ENCODE measurements at regions not wholly inside any gene's neighbourhood (a gene's known extent, or its start where the extent isn't known, plus 50 kb on each side); places are given as distances from the start of the nearest gene placed in this dataset.

GRCh38 chrX:39704590-39704989 is 393.2 kb downstream of the BCOR start:
- no peak for DNase-seq
- TF ChIP-seq, protein P1, sequence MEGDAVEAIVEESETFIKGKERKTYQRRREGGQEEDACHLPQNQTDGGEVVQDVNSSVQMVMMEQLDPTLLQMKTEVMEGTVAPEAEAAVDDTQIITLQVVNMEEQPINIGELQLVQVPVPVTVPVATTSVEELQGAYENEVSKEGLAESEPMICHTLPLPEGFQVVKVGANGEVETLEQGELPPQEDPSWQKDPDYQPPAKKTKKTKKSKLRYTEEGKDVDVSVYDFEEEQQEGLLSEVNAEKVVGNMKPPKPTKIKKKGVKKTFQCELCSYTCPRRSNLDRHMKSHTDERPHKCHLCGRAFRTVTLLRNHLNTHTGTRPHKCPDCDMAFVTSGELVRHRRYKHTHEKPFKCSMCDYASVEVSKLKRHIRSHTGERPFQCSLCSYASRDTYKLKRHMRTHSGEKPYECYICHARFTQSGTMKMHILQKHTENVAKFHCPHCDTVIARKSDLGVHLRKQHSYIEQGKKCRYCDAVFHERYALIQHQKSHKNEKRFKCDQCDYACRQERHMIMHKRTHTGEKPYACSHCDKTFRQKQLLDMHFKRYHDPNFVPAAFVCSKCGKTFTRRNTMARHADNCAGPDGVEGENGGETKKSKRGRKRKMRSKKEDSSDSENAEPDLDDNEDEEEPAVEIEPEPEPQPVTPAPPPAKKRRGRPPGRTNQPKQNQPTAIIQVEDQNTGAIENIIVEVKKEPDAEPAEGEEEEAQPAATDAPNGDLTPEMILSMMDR (IDR thresholded peaks at IDR 0.05), result no peak
- Histone ChIP-seq H3K9me3 (no peaks in the 10 kb centered on the region), H3K4me1 (no peaks in the 10 kb centered on the region), H3K27me3 (peaks cover 0 to 5% (median 0%) of the 10 kb centered on the region in 4 donors), H3K27ac (no peak overlapping the region), H3K4me3 (no peak overlapping the region), H3K36me3 (no peaks in the 10 kb centered on the region)
- no peak for FAIRE-seq
- intact Hi-C loops (cut with DNase I), result no loop called here
- ATAC-seq, result no peak
- 75 to 85% methylated on average over 5 of the region's 5 CpGs for WGBS, 2 donors

DNA sequence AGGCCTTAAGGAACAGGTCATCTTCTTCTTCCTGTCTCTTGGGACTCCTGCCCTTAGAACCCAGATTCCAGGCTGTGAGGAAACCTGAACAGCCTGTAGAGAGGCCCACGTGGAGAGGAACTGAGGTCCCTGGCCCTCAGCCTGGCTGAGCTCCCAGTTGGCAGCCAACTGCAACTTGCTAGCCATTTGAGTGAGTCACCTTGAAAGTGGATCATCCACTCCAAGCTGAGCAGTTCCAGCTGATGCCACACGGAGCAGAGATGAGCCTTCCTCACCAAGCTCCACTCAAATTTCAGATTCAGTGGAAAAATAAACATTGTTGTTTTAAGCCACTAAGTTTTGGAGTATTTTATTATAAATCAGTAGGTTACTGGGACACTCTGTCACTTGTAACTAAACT is 392.5 kb downstream of the BCOR start:
- TF ChIP-seq, protein P1 (IDR thresholded peaks at IDR 0.05), result peak in 3 of 4 donors; percentile 14 to 41 (median 17)
- ATAC-seq, result peak; percentile 88 to 93 (median 90)
- DNase-seq, result peak; percentile 41 to 82 (median 63)
- no peak for FAIRE-seq
- no peak overlapping the region for H3K27ac ChIP-seq
- no peaks in the 10 kb centered on the region for H3K4me1 ChIP-seq
- WGBS, 2 donors, result 7 to 12% methylated on average over 2 of the region's 2 CpGs
- intact Hi-C loops (cut with DNase I), result no loop called here
- H3K27me3 ChIP-seq, result peaks cover 0 to 5% (median 0%) of the 10 kb centered on the region in 4 donors
- no peaks in the 10 kb centered on the region for H3K9me3 ChIP-seq
- H3K4me3 ChIP-seq, result no peak overlapping the region
- no peaks in the 10 kb centered on the region for H3K36me3 ChIP-seq

- Histone ChIP-seq H3K4me1 (no peaks in the 10 kb centered on the region), H3K27me3 (peaks cover 0 to 5% (median 0%) of the 10 kb centered on the region in 4 donors), H3K9me3 (no peaks in the 10 kb centered on the region), H3K27ac (no peak overlapping the region), H3K36me3 (no peaks in the 10 kb centered on the region), H3K4me3 (no peak overlapping the region)
- FAIRE-seq (no peak), DNase-seq (no peak), ATAC-seq (no peak)
- intact Hi-C loops (cut with DNase I), result no loop called here
- TF ChIP-seq, protein P1 (IDR thresholded peaks at IDR 0.05), result no peak
- WGBS, 2 donors, result 91 to 93% methylated on average over 1 of the region's 1 CpG
Measured at GRCh38 chrX:39709364-39709763, 388.4 kb downstream of the BCOR start.

- intact Hi-C loops (cut with DNase I), result no loop called here
Measured at GRCh38 chrX:39709812-39710211, 387.9 kb downstream of the BCOR start.

DNA sequence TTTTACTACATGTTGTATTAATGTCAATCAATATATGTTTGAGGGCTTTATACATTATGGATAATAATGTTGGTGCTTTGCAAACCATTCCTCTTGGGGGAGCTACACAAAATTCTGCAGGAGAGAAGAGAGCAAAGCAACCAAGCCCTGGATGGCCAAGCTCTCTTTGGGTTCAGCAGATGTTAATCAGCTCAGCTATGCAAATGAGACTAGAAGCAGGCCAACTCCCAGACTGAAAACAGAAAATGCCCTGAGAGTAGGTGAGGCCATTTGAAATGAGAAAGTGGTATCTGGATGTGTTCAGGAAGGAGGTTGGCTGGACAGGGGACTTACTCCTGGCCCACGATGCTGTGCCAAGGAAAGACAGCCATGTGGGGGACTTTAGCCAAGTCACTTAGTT is 387.0 kb downstream of the BCOR start:
- FAIRE-seq, result no peak
- no peak for ATAC-seq
- TF ChIP-seq, protein P1 (IDR thresholded peaks at IDR 0.05), result no peak
- WGBS, 2 donors, result 63 to 65% methylated on average over 1 of the region's 1 CpG
- Histone ChIP-seq H3K4me3 (no peak overlapping the region), H3K27me3 (peaks cover 0 to 5% (median 0%) of the 10 kb centered on the region in 4 donors), H3K36me3 (no peaks in the 10 kb centered on the region), H3K4me1 (no peaks in the 10 kb centered on the region), H3K27ac (no peak overlapping the region), H3K9me3 (no peaks in the 10 kb centered on the region)
- intact Hi-C loops (cut with DNase I), result no loop called here
- no peak for DNase-seq

More at GRCh38 chrX:39709812-39710211, 387.9 kb downstream of the BCOR start:
- FAIRE-seq (no peak), ATAC-seq (no peak), DNase-seq (no peak)
- Histone ChIP-seq H3K4me1 (no peaks in the 10 kb centered on the region), H3K36me3 (no peaks in the 10 kb centered on the region), H3K27ac (no peak overlapping the region), H3K27me3 (peaks cover 0 to 5% (median 0%) of the 10 kb centered on the region in 4 donors), H3K4me3 (no peak overlapping the region), H3K9me3 (no peaks in the 10 kb centered on the region)
- TF ChIP-seq, protein P1 (IDR thresholded peaks at IDR 0.05), result no peak
- WGBS, 2 donors, result 71 to 72% methylated on average over 2 of the region's 2 CpGs
